Natural killer cell (primary cell): ENCODE measurements at regions not wholly inside any gene's neighbourhood (a gene's known extent, or its start where the extent isn't known, plus 50 kb on each side); places are given as distances from the start of the nearest gene placed in this dataset.
"Not testable (repeated sequence)": the region's sequence is repeated elsewhere in the genome, so short reads cannot be mapped to it uniquely, and the experiment has no call there.

ENCODE experiments used
- ATAC-seq, 3 donors: fragments of 150-1000 bp in 2 of 3; fragments of 200-7000 bp in 1 of 3; cut with Tn5 transposase; 1 replicate in 1 of 3; 2 replicates in 2 of 3; pipeline ENCODE4 v1.10.0; 2021; ENCODE audit warnings: mild to moderate bottlenecking in 2 of 3, moderate library complexity in 2 of 3
- DNase-seq, 2 donors: peaks; one replicate each; pipeline versions ENCODE4 v3.0.0 to v3.0.0-alpha.2; 2013 to 2021; ENCODE audit warnings: mixed read lengths in 1 of 2
- H3K27ac ChIP-seq: one replicate; pipeline ENCODE4 v1.5.1; 2013; ENCODE audit warnings: mild to moderate bottlenecking, low read length
- H3K27me3 ChIP-seq: one replicate; pipeline ENCODE4 v1.6.1; 2013; ENCODE audit warnings: low read length; ENCODE audit not compliant: control insufficient read depth, insufficient read depth
- H3K36me3 ChIP-seq: one replicate; pipeline ENCODE4 v1.6.1; 2013; ENCODE audit warnings: low read length; ENCODE audit not compliant: control insufficient read depth, insufficient read depth
- H3K4me1 ChIP-seq: one replicate; pipeline ENCODE4 v1.6.1; 2013; ENCODE audit warnings: low read length; ENCODE audit not compliant: control insufficient read depth, insufficient read depth
- H3K4me3 ChIP-seq: one replicate; pipeline ENCODE4 v1.5.1; 2013; ENCODE audit warnings: low read length
- H3K9me3 ChIP-seq: one replicate; pipeline ENCODE4 v1.6.1; 2013; ENCODE audit warnings: low read length; ENCODE audit not compliant: control insufficient read depth, insufficient read depth
- H3K27ac Mint-ChIP-seq, 2 donors: one replicate each; pipeline ENCODE4 v1.8.0; 2022; ENCODE audit warnings: mild to moderate bottlenecking in 2 of 2, mixed read lengths in 2 of 2, moderate library complexity in 1 of 2
- H3K27me3 Mint-ChIP-seq, 2 donors: one replicate each; pipeline ENCODE4 v1.8.0; 2022; ENCODE audit warnings: low read depth in 2 of 2, mixed read lengths in 2 of 2
- H3K36me3 Mint-ChIP-seq: one replicate; pipeline ENCODE4 v1.8.0; 2022; ENCODE audit warnings: mixed read lengths
- H3K4me1 Mint-ChIP-seq, 2 donors: one replicate each; pipeline ENCODE4 v1.8.0; 2022; ENCODE audit warnings: mixed read lengths in 2 of 2
- H3K4me3 Mint-ChIP-seq: one replicate; pipeline ENCODE4 v1.8.0; 2022; ENCODE audit warnings: mild to moderate bottlenecking, moderate library complexity, mixed read lengths
- H3K9me3 Mint-ChIP-seq, 2 donors: one replicate each; pipeline ENCODE4 v1.8.0; 2022; ENCODE audit warnings: mixed read lengths in 2 of 2
- WGBS: methylation state at CpG from one replicate; pipeline ENCODE4 v1.1.7; 2013; ENCODE audit warnings: missing lambda C conversion rate; ENCODE audit not compliant: insufficient coverage; 5-methylcytosine and 5-hydroxymethylcytosine counted together
- intact Hi-C: fragments of 100-400 bp; cut with micrococcal nuclease; formaldehyde crosslinking; loops from one replicate; pipeline ENCODE4 v1.14.2; 2022
- TF ChIP-seq, protein P1 (sequence below): fragments of 200-600 bp; IDR thresholded peaks from one replicate; pipeline ENCODE4 v1.8.0; 2022; ENCODE audit warnings: antibody characterized with exemption

GRCh38 chr11:81548123-81548522 is 1185.5 kb downstream of the FAM181B start:
- Mint-ChIP-seq H3K27me3 (no peaks in the 10 kb centered on the region), H3K4me1 (no peaks in the 10 kb centered on the region), H3K9me3 (peaks cover 8 to 16% of the 10 kb centered on the region in 2 donors), H3K36me3 (no peaks in the 10 kb centered on the region), H3K4me3 (no peak overlapping the region), H3K27ac (no peak overlapping the region)
- DNase-seq (no peak), ATAC-seq (no peak)
- no peaks in the 10 kb centered on the region for H3K27me3 ChIP-seq
- 71% methylated on average over 1 of the region's 1 CpG for WGBS
- H3K9me3 ChIP-seq: no peaks in the 10 kb centered on the region
- intact Hi-C loops: no loop called here
- no peaks in the 10 kb centered on the region for H3K4me1 ChIP-seq
- H3K27ac ChIP-seq: no peak overlapping the region
- H3K36me3 ChIP-seq: no peaks in the 10 kb centered on the region
- no peak overlapping the region for H3K4me3 ChIP-seq
- TF ChIP-seq, protein P1, sequence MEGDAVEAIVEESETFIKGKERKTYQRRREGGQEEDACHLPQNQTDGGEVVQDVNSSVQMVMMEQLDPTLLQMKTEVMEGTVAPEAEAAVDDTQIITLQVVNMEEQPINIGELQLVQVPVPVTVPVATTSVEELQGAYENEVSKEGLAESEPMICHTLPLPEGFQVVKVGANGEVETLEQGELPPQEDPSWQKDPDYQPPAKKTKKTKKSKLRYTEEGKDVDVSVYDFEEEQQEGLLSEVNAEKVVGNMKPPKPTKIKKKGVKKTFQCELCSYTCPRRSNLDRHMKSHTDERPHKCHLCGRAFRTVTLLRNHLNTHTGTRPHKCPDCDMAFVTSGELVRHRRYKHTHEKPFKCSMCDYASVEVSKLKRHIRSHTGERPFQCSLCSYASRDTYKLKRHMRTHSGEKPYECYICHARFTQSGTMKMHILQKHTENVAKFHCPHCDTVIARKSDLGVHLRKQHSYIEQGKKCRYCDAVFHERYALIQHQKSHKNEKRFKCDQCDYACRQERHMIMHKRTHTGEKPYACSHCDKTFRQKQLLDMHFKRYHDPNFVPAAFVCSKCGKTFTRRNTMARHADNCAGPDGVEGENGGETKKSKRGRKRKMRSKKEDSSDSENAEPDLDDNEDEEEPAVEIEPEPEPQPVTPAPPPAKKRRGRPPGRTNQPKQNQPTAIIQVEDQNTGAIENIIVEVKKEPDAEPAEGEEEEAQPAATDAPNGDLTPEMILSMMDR: no peak

DNA sequence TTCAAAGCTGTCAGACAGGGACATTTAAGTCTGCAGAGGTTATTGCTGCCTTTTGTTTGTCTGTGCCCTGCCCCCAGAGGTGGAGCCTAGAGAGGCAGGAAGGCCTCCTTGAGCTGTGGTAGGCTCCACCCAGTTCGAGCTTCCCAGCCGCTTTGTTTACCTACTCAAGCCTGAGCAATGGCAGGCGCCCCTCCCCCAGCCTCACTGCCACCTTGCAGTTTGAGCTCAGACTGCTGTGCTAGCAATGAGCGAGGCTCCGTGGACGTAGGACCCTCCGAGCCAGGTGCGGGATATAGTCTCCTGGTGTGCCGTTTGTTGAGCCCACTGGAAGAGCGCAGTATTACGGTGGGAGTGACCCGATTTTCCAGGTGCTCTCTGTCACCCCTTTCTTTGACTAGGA is 1193.9 kb downstream of the FAM181B start:
- 92% methylated on average over 12 of the region's 12 CpGs for WGBS
- H3K27me3 ChIP-seq, DNase-seq, H3K27ac ChIP-seq, H3K4me1 Mint-ChIP-seq, H3K27ac Mint-ChIP-seq, H3K9me3 ChIP-seq, H3K4me1 ChIP-seq, H3K4me3 Mint-ChIP-seq, H3K27me3 Mint-ChIP-seq, H3K4me3 ChIP-seq, H3K36me3 Mint-ChIP-seq, H3K36me3 ChIP-seq, intact Hi-C loops, ATAC-seq: not testable (repeated sequence)
- peaks cover 9 to 14% of the 10 kb centered on the region in 2 donors for H3K9me3 Mint-ChIP-seq

GRCh38 chr11:81515566-81515965 is 1218.1 kb downstream of the FAM181B start:
- H3K9me3 Mint-ChIP-seq: peaks cover 7 to 11% of the 10 kb centered on the region in 2 donors
- H3K36me3 Mint-ChIP-seq: no peaks in the 10 kb centered on the region
- TF ChIP-seq, protein P1: no peak
- Histone ChIP-seq H3K9me3 (no peaks in the 10 kb centered on the region), H3K4me3 (no peak overlapping the region), H3K27ac (no peak overlapping the region), H3K27me3 (no peaks in the 10 kb centered on the region), H3K4me1 (no peaks in the 10 kb centered on the region), H3K36me3 (no peaks in the 10 kb centered on the region)
- ATAC-seq (no peak), DNase-seq (no peak)
- no peaks in the 10 kb centered on the region for H3K27me3 Mint-ChIP-seq
- H3K4me1 Mint-ChIP-seq: no peaks in the 10 kb centered on the region
- H3K27ac Mint-ChIP-seq: no peak overlapping the region
- intact Hi-C loops: no loop called here
- H3K4me3 Mint-ChIP-seq: no peak overlapping the region

DNA sequence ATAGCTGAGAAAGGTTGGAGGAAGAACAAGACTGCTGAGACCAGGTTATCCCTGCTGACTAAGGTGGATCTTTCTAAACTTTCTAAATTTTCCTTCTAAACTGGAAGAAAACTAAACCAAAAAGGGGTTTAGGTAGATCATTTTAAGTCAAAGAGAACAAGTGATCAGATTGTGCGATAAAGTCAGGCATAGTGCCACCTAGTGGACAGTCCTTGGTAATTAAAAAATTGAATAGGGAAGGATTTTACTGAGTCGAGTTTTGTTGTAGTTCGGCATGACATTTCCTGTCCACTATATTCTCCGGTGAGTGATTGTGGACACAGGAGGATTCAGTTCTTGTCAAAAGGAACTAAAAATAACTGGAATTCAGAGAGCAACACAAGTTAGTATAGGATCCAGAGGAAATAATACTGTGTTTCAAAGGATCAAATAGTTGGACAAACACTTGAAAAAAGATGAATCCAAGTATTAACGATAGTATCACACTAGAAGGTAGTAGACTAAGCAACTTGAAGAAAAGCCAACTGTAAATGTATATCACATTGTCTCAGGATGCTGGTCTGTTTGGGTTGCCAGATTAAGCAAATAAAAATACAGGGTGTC is 1236.4 kb downstream of the FAM181B start:
- no peaks in the 10 kb centered on the region for H3K4me1 Mint-ChIP-seq
- intact Hi-C loops: no loop called here
- Histone ChIP-seq H3K27ac (no peak overlapping the region), H3K27me3 (no peaks in the 10 kb centered on the region), H3K4me3 (no peak overlapping the region), H3K36me3 (no peaks in the 10 kb centered on the region), H3K4me1 (no peaks in the 10 kb centered on the region), H3K9me3 (no peaks in the 10 kb centered on the region)
- TF ChIP-seq, protein P1: no peak
- H3K36me3 Mint-ChIP-seq: no peaks in the 10 kb centered on the region
- 18% methylated on average over 5 of the region's 5 CpGs for WGBS
- no peaks in the 10 kb centered on the region for H3K27me3 Mint-ChIP-seq
- ATAC-seq (no peak), DNase-seq (peak in 1 of 2 donors; percentile 18)
- H3K9me3 Mint-ChIP-seq: peaks cover 0 to 7% of the 10 kb centered on the region in 2 donors
- no peak overlapping the region for H3K27ac Mint-ChIP-seq
- H3K4me3 Mint-ChIP-seq: no peak overlapping the region
